Common myeloid progenitor, CD34-positive (primary cell): ENCODE measurements at regions not wholly inside any gene's neighbourhood (a gene's known extent, or its start where the extent isn't known, plus 50 kb on each side); places are given as distances from the start of the nearest gene placed in this dataset.

Experiments used
- CTCF ChIA-PET: fragments of 350-600 bp; sonication (Branson Sonifier 250); formaldehyde crosslinking; loops from one replicate; lab custom pipeline; 2021; ENCODE audit warnings: antibody characterized with exemption; lab: Charles Lee
- POLR2A ChIA-PET: fragments of 350-600 bp; sonication (Branson Sonifier 250); formaldehyde crosslinking; loops from one replicate; lab custom pipeline; 2021; ENCODE audit warnings: antibody characterized with exemption; lab: Charles Lee
- DNase-seq, 3 donors: peaks; one replicate each; pipeline versions ENCODE4 v3.0.0 to v3.0.0-alpha.2; 2013
- H3K27ac ChIP-seq, 2 experiments: 1 replicate in 1 of 2; 2 replicates in 1 of 2; pipeline ENCODE4 v1.7.0; 2013; ENCODE audit warnings: inconsistent platforms in 2 of 2, low read length in 2 of 2, mild to moderate bottlenecking in 2 of 2, low read depth in 1 of 2, moderate library complexity in 1 of 2; ENCODE audit not compliant: severe bottlenecking in 2 of 2, insufficient read depth in 1 of 2, poor library complexity in 1 of 2
- H3K27me3 ChIP-seq, 5 experiments: replicated peaks in 2 of 5; 1 replicate in 3 of 5; 2 replicates in 2 of 5; pipeline versions ENCODE4 v1.6.1 to v1.7.0; 2013; ENCODE audit warnings: low read length in 4 of 5, mild to moderate bottlenecking in 2 of 5, moderate library complexity in 2 of 5, inconsistent platforms in 1 of 5; ENCODE audit not compliant: insufficient read depth in 5 of 5, control insufficient read depth in 4 of 5
- H3K36me3 ChIP-seq, 4 experiments: 1 replicate in 2 of 4; 2 replicates in 2 of 4; pipeline versions ENCODE4 v1.6.1 to v1.7.0; 2013; ENCODE audit warnings: low read length in 3 of 4, control low read depth in 1 of 4, mild to moderate bottlenecking in 1 of 4; ENCODE audit not compliant: control insufficient read depth in 4 of 4, insufficient read depth in 4 of 4
- H3K4me1 ChIP-seq, 4 experiments: 1 replicate in 3 of 4; 2 replicates in 1 of 4; pipeline versions ENCODE4 v1.6.1 to v1.7.1; 2013; ENCODE audit warnings: low read length in 3 of 4, mild to moderate bottlenecking in 3 of 4, control low read depth in 1 of 4, inconsistent platforms in 1 of 4, moderate library complexity in 1 of 4; ENCODE audit not compliant: control insufficient read depth in 4 of 4, insufficient read depth in 4 of 4; ENCODE audit errors: control extremely low read depth in 1 of 4
- H3K4me3 ChIP-seq, 7 experiments: 1 replicate in 4 of 7; 2 replicates in 3 of 7; pipeline versions ENCODE4 v1.5.1 to v1.7.0; 2013; ENCODE audit warnings: mild to moderate bottlenecking in 7 of 7, low read length in 6 of 7, moderate library complexity in 6 of 7, inconsistent platforms in 2 of 7, low read depth in 2 of 7, control low read depth in 1 of 7; ENCODE audit not compliant: insufficient read depth in 4 of 7, control insufficient read depth in 1 of 7; ENCODE audit errors: extremely low read depth in 1 of 7
- H3K9me3 ChIP-seq, 5 experiments: 1 replicate in 4 of 5; 2 replicates in 1 of 5; pipeline versions ENCODE4 v1.6.1 to v1.7.1; 2013; ENCODE audit warnings: low read length in 4 of 5, mild to moderate bottlenecking in 2 of 5, inconsistent platforms in 1 of 5, low read depth in 1 of 5, moderate library complexity in 1 of 5; ENCODE audit not compliant: control insufficient read depth in 4 of 5, insufficient read depth in 2 of 5; ENCODE audit errors: control extremely low read depth in 1 of 5
- WGBS: methylation state at CpG from one replicate; pipeline ENCODE4 v1.1.5; 2013; ENCODE audit not compliant: insufficient coverage; 5-methylcytosine and 5-hydroxymethylcytosine counted together

DNA sequence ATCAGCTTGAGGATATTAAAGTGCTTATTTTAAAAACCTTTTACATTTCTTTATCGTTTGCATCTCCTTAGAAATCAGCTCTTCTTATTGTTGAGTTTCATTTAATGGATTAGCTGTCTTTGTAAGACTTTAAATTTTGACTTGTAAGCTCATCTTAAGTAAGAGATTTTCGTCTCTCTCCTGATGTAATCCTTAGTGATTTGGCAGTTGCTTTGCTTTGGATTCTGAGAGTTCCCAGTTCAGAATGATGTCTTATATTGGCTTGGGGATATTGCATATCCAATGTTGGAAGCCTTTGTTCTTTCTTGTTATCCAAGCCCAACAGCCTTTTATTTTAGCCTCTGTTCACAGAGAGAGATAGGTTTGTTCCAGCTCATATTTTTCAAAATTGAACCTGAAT is 212.1 kb downstream of the ARL6IP6 start:
- Histone ChIP-seq H3K4me1 (no peaks in the 10 kb centered on the region), H3K4me3 (no peak overlapping the region), H3K36me3 (no peaks in the 10 kb centered on the region), H3K9me3 (no peaks in the 10 kb centered on the region), H3K27me3 (no peaks in the 10 kb centered on the region), H3K27ac (no peak overlapping the region)
- DNase-seq: no peak
- 80% methylated on average over 1 of the region's 2 CpGs for WGBS
- ChIA-PET CTCF (interaction anchor here (1.2 kb wide), 1 partner anchor 9 kb away, joined by 5 read pairs; no protein-coding TSS in a partner anchor), POLR2A (no interaction called here)

DNA sequence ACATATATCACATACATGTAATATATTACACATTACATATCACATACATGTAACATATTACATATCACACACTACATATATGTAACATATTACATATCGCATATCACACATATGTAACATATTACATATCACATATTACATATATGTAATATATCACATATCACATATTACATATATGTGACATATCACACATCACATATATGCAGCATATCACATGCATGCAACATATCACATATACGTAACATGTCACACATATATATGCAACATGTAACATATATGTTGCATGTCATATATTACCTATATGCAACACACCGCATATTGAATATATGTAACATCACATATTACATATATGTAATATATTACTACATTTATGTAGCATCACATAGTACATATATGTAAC is 211.2 kb downstream of the ARL6IP6 start:
- H3K27me3 ChIP-seq: no peaks in the 10 kb centered on the region
- POLR2A ChIA-PET: no interaction called here
- H3K9me3 ChIP-seq: no peaks in the 10 kb centered on the region
- H3K36me3 ChIP-seq: no peaks in the 10 kb centered on the region
- H3K4me3 ChIP-seq: no peak overlapping the region
- no CpG with 5 or more reads among the region's 3 CpGs for WGBS
- CTCF ChIA-PET: no interaction called here
- no peak overlapping the region for H3K27ac ChIP-seq
- DNase-seq: no peak
- H3K4me1 ChIP-seq: no peaks in the 10 kb centered on the region

DNA sequence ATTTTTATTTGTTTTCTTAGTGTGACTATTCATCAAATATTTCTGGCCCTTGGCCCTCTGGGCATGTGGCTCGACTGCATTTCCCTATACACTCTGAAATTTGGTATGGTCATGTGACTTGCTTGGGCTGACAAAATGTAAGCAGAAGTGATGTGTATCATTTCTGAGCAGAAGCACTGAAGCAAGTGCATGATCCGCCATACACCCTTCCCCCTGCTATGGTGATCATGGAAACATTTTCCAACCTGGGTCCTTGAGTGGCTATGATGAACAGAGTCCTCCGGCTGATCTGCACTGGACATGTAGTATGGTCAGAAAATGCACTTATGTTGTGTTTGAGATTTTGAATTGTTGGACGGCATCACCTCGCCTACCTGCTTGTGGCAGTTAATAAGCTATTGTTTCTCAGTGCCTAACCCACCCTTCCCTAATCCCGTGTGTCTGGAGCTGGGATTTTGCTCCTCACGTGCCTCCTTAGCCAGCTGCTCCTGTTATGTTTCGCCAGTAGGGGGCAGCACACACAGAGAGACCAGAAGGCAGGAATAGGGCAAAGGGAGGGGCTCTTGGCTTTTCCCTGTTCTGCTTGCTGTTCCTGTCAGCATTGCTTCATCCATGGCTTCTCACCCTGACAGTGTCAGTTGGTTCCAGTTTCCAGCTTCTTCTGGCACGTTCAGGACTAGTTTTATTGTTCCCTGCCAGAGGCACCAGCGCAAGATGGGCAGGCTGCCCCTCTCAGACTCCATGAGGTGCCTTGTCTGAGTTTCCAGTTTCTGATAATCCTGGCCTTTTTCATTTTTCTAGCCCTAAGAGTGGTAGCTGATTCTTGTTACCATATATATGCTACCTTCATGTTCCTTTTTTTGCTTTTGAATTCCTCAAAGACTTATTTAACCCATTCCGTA is 207.4 kb downstream of the ARL6IP6 start:
- no peak overlapping the region for H3K27ac ChIP-seq
- H3K4me3 ChIP-seq: no peak overlapping the region
- no peaks in the 10 kb centered on the region for H3K4me1 ChIP-seq
- H3K27me3 ChIP-seq: no peaks in the 10 kb centered on the region
- no peaks in the 10 kb centered on the region for H3K36me3 ChIP-seq
- POLR2A ChIA-PET: no interaction called here
- 30% methylated on average over 6 of the region's 11 CpGs for WGBS
- peak; percentile 42 to 57 (median 53) for DNase-seq
- no peaks in the 10 kb centered on the region for H3K9me3 ChIP-seq
- CTCF ChIA-PET: interaction anchor here (0.9 to 1.5 kb wide), 4 partner anchors 19 to 595 kb away, joined by 3 to 4 read pairs (median 3); no protein-coding TSS in a partner anchor

DNA sequence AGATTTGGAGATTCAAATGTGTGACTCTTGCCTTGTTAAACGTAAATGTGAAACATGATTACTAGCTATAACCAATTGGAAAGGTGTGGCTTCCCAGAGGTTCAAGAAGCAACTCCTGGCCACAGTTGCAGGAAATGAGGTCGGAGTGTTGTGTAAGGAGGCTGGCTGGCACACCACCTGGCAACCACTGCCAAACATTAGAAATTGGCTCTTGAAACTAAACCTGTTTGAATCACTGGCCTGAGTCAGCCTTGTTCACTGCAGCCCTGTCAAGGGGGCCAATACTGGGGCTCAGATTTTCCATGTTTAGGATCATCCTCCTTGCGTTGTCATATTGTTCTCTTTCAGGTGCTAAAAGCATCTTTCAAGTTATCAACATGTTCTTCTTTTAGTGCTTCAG is 206.3 kb downstream of the ARL6IP6 start:
- WGBS: 70% methylated on average over 2 of the region's 3 CpGs
- H3K9me3 ChIP-seq: no peaks in the 10 kb centered on the region
- CTCF ChIA-PET: interaction anchor here (1.4 kb wide), 1 partner anchor 12 kb away, joined by 3 read pairs; no protein-coding TSS in a partner anchor

DNA sequence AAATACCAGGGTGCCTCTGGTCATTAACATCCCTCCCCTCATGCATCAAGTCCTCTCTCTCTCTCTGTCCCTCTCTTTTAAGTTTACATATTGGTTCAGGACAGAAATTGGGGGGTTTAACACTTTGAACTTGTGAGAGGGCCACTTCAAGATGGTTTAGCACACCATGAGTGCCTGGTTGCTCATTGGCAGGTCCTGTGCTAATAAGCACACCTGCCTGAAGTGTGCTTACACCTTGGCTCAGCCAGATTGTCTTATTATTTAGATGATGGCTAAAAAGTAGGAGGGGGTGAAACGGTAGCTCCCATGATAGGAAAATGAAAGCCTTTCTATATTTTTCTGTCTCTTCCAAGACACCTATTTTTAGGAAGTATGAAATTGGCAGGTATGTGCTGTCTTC is 205.8 kb downstream of the ARL6IP6 start:
- DNase-seq: no peak
- POLR2A ChIA-PET: no interaction called here
- H3K9me3 ChIP-seq: no peaks in the 10 kb centered on the region
- H3K4me1 ChIP-seq: no peaks in the 10 kb centered on the region
- H3K36me3 ChIP-seq: no peaks in the 10 kb centered on the region
- CTCF ChIA-PET: interaction anchor here (1.4 kb wide), 1 partner anchor 11 kb away, joined by 3 read pairs; no protein-coding TSS in a partner anchor
- no peak overlapping the region for H3K27ac ChIP-seq
- no peak overlapping the region for H3K4me3 ChIP-seq
- peaks cover 0 to 1% (median 0%) of the 10 kb centered on the region in 5 experiments for H3K27me3 ChIP-seq
- no CpG with 5 or more reads among the region's 1 CpG for WGBS

More for the DNA sequence above, 206.3 kb downstream of the ARL6IP6 start:
- Histone ChIP-seq H3K36me3 (no peaks in the 10 kb centered on the region), H3K4me1 (no peaks in the 10 kb centered on the region), H3K27ac (no peak overlapping the region), H3K27me3 (no peaks in the 10 kb centered on the region), H3K4me3 (no peak overlapping the region)
- DNase-seq: no peak
- POLR2A ChIA-PET: no interaction called here

DNA sequence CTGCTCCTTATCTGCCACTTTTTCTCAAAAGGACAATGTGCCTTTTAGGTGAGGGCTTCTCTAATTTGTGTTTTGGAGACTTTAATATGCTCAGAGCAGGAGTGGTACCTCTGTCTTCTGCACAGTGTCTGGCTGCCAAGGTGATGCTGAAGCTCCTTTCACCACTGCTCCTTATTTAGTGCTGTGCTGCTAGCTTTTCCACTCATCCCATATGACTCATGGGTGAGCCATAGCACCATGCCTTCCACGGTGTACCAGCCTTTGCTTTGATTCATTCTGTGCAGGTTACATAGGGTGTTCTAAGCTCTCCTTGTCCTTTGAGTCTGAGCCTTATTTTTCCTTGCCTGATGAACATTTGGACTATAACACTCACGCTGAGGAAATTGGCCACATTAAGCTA is 202.4 kb downstream of the ARL6IP6 start:
- no peaks in the 10 kb centered on the region for H3K4me1 ChIP-seq
- no peak for DNase-seq
- no peak overlapping the region for H3K27ac ChIP-seq
- no peaks in the 10 kb centered on the region for H3K36me3 ChIP-seq
- WGBS: 64% methylated on average over 1 of the region's 2 CpGs
- peaks cover 0 to 1% (median 0%) of the 10 kb centered on the region in 5 experiments for H3K27me3 ChIP-seq
- ChIA-PET POLR2A (no interaction called here), CTCF (interaction anchor here (1.8 kb wide), 1 partner anchor 10 kb away, joined by 5 read pairs; no protein-coding TSS in a partner anchor)
- no peak overlapping the region for H3K4me3 ChIP-seq
- H3K9me3 ChIP-seq: no peaks in the 10 kb centered on the region

DNA sequence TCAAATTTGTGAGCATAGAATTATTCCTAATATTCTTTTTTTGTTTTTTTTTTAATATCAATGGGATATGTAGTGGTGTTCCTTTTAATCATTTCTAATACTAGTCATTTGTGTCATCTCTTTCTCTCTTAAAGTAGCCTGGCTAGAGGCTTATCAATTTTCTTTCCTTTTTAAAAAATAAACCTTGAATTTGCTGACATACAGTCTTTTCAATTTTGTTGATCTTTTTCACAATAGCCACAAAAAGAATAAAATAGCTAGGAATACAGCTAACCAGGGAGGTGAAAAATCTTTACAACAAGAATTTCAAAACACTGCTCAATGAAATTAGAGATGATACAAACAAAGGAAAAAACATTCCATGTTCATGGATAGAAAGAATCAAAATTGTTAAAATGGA is 192.6 kb downstream of the ARL6IP6 start:
- no peaks in the 10 kb centered on the region for H3K36me3 ChIP-seq
- H3K27ac ChIP-seq: no peak overlapping the region
- no peak for DNase-seq
- CTCF ChIA-PET: no interaction called here
- POLR2A ChIA-PET: no interaction called here
- H3K4me1 ChIP-seq: no peaks in the 10 kb centered on the region
- no peaks in the 10 kb centered on the region for H3K9me3 ChIP-seq
- H3K4me3 ChIP-seq: no peak overlapping the region
- no peaks in the 10 kb centered on the region for H3K27me3 ChIP-seq
